Endothelial cell of umbilical vein (primary cell): ENCODE measurements at regions not wholly inside any gene's neighbourhood (a gene's known extent, or its start where the extent isn't known, plus 50 kb on each side); places are given as distances from the start of the nearest gene placed in this dataset.

Source experiments
- BruUV-seq: library from RNA; stranded (reverse); fragments of 400-500 nt; replicated peaks from 2 replicates; lab custom pipeline; 2021; lab: Mats Ljungman, UMichigan
- CTCF ChIA-PET: fragments of 300-600, 350-600 bp; sonication (Branson Sonifier 250); formaldehyde crosslinking; loops from one replicate; lab custom pipeline; 2021; ENCODE audit warnings: antibody characterized with exemption, inconsistent platforms; lab: Charles Lee
- POLR2A ChIA-PET: fragments of 300-600, 350-600 bp; sonication (Branson Sonifier 250); formaldehyde crosslinking; loops from one replicate; lab custom pipeline; 2021; ENCODE audit warnings: antibody characterized with exemption, inconsistent platforms; lab: Charles Lee
- DNase-seq: peaks from one replicate; pipeline ENCODE4 v3.0.0-alpha.2; 2011; ENCODE audit warnings: low read depth, low spot score
- FAIRE-seq: peaks from 2 replicates; lab custom pipeline; 2011; peaks lifted over from hg19 to GRCh38; lab: Jason Lieb, UNC
- H2AFZ ChIP-seq: 2 replicates; pipeline ENCODE4 v1.6.0; 2012; ENCODE audit warnings: low read depth, low read length, control low read depth, inconsistent platforms
- H3K27ac ChIP-seq: 2 replicates; pipeline ENCODE4 v1.5.1; 2011; ENCODE audit warnings: low read depth, mild to moderate bottlenecking, control low read depth, low read length, moderate library complexity; ENCODE audit not compliant: insufficient read depth
- H3K27me3 ChIP-seq, 2 experiments: 2 replicates each; pipeline versions ENCODE4 v1.6.0 to v1.6.1; 2011; ENCODE audit warnings: low read length in 2 of 2, mixed read lengths in 1 of 2; ENCODE audit not compliant: control insufficient read depth in 2 of 2, insufficient read depth in 2 of 2
- H3K36me3 ChIP-seq, 2 experiments: 2 replicates in 1 of 2; 3 replicates in 1 of 2; pipeline ENCODE4 v1.5.1; 2011; ENCODE audit warnings: low read length in 2 of 2, mild to moderate bottlenecking in 1 of 2, moderate library complexity in 1 of 2; ENCODE audit not compliant: control insufficient read depth in 2 of 2, insufficient read depth in 2 of 2; ENCODE audit errors: extremely low read depth in 1 of 2
- H3K4me1 ChIP-seq: 3 replicates; pipeline ENCODE4 v1.5.1; 2011; ENCODE audit warnings: mild to moderate bottlenecking, low read length; ENCODE audit not compliant: control insufficient read depth, insufficient read depth; ENCODE audit errors: extremely low read depth
- H3K4me2 ChIP-seq: 2 replicates; pipeline ENCODE4 v1.6.1; 2011; ENCODE audit warnings: low read length, control low read depth, mixed read lengths; ENCODE audit not compliant: insufficient read depth
- H3K4me3 ChIP-seq, 3 experiments: fragments of 200-600 bp in 1 of 3; sonication (generic), shearing (Covaris generic) in 1 of 3; replicated peaks in 1 of 3; 2 replicates each; pipeline ENCODE4 v1.5.1; 2011 to 2016; ENCODE audit warnings: control low read depth in 3 of 3, low read length in 3 of 3, mild to moderate bottlenecking in 2 of 3, inconsistent platforms in 1 of 3, low read depth in 1 of 3, moderate library complexity in 1 of 3; ENCODE audit not compliant: insufficient read depth in 1 of 3
- H3K79me2 ChIP-seq: 2 replicates; pipeline ENCODE4 v1.6.0; 2012; ENCODE audit warnings: low read length, inconsistent platforms; ENCODE audit not compliant: control insufficient read depth, insufficient read depth
- H3K9ac ChIP-seq: replicated peaks from 2 replicates; pipeline ENCODE3; 2011; ENCODE audit warnings: low read length, control low read depth; ENCODE audit not compliant: insufficient read depth; ENCODE audit errors: extremely low read depth
- H3K9me1 ChIP-seq: replicated peaks from 3 replicates; pipeline ENCODE4 v1.6.0; 2011; ENCODE audit warnings: mild to moderate bottlenecking, low read length; ENCODE audit not compliant: control insufficient read depth, insufficient read depth; ENCODE audit errors: extremely low read depth
- H3K9me3 ChIP-seq: replicated peaks from 2 replicates; pipeline ENCODE4 v1.5.1; 2012; ENCODE audit warnings: low read length, inconsistent platforms; ENCODE audit not compliant: control insufficient read depth, insufficient read depth
- H4K20me1 ChIP-seq: replicated peaks from 2 replicates; pipeline ENCODE3; 2011; ENCODE audit warnings: mild to moderate bottlenecking, low read length; ENCODE audit not compliant: control insufficient read depth, insufficient read depth; ENCODE audit errors: extremely low read depth
- CTCF ChIP-seq, 2 donors: IDR thresholded peaks; 1 replicate in 1 of 2; 2 replicates in 1 of 2; pipeline ENCODE4 v1.5.1; 2011; ENCODE audit warnings: low read length in 2 of 2, mild to moderate bottlenecking in 2 of 2, moderate library complexity in 2 of 2, control low read depth in 1 of 2, inconsistent platforms in 1 of 2, low read depth in 1 of 2; ENCODE audit not compliant: insufficient read depth in 1 of 2; ENCODE audit errors: extremely low read depth in 1 of 2
- EZH2 ChIP-seq: IDR thresholded peaks from 2 replicates; pipeline ENCODE4 v1.6.1; 2012; ENCODE audit warnings: borderline replicate concordance, low read depth, mild to moderate bottlenecking, moderate library complexity, low read length, inconsistent platforms; ENCODE audit not compliant: severe bottlenecking
- FOS ChIP-seq: IDR thresholded peaks from 2 replicates; pipeline ENCODE4 v1.6.1; 2011; ENCODE audit warnings: mild to moderate bottlenecking, low read length, moderate library complexity, borderline replicate concordance; ENCODE audit not compliant: insufficient read depth
- GATA2 ChIP-seq: IDR thresholded peaks from 2 replicates; pipeline ENCODE4 v1.7.0; 2011; ENCODE audit warnings: low read depth, mild to moderate bottlenecking, moderate library complexity, mixed read lengths, low read length; ENCODE audit not compliant: insufficient read length, insufficient read depth
- JUN ChIP-seq: IDR thresholded peaks from 2 replicates; pipeline ENCODE4 v1.6.1; 2011; ENCODE audit warnings: borderline replicate concordance, low read depth; ENCODE audit not compliant: insufficient read length, insufficient read depth
- MAX ChIP-seq: IDR thresholded peaks from 2 replicates; pipeline ENCODE4 v1.6.1; 2011; ENCODE audit not compliant: insufficient read depth, insufficient read length
- MYC ChIP-seq: IDR thresholded peaks from one replicate; pipeline ENCODE4 v1.6.1; 2011; ENCODE audit warnings: mild to moderate bottlenecking, low read depth, low read length
- POLR2A ChIP-seq: IDR thresholded peaks from 2 replicates; pipeline ENCODE4 v1.6.1; 2012; ENCODE audit warnings: low read depth, mild to moderate bottlenecking, control low read depth, low read length
- POLR2AphosphoS5 ChIP-seq: IDR thresholded peaks from 2 replicates; pipeline ENCODE4 v1.6.1; 2012; ENCODE audit warnings: low read depth, mild to moderate bottlenecking, control low read depth, low read length, moderate library complexity; ENCODE audit not compliant: insufficient read depth
- dilution Hi-C: fragments of 300-500 bp; cut with MboI; formaldehyde crosslinking; loops from one replicate; pipeline ENCODE4 v1.15.0; 2019; ENCODE audit warnings: low sequenced_read_pairs; ENCODE audit not compliant: extremely low pct_ligation_motif_present
- intact Hi-C: fragments of 100-400 bp; cut with micrococcal nuclease; formaldehyde crosslinking; loops from one replicate; pipeline ENCODE4 v1.10.0; 2022

GRCh38 chr20:21812379-21812778 lies 106.9 kb downstream of the PAX1 start:
- TF ChIP-seq JUN: no peak
- no peak for TF ChIP-seq FOS
- TF ChIP-seq MAX: no peak
- TF ChIP-seq MYC: no peak
- no peak for TF ChIP-seq CTCF (IDR thresholded peaks at IDR 0.05; ENCODE audit: extremely low read depth in 1 of 2, insufficient read depth in 1 of 2, low read depth in 1 of 2, low read length in 2 of 2)
- TF ChIP-seq EZH2: no peak
- TF ChIP-seq GATA2: no peak
- TF ChIP-seq POLR2AphosphoS5: no peak
- no peak for TF ChIP-seq POLR2A
- Histone ChIP-seq H3K27ac (no peak overlapping the region), H4K20me1 (no peaks in the 10 kb centered on the region), H3K36me3 (no peaks in the 10 kb centered on the region), H3K4me2 (no peak overlapping the region), H3K27me3 (no peaks in the 10 kb centered on the region), H3K4me1 (no peaks in the 10 kb centered on the region), H3K9me3 (peaks cover 4% of the 10 kb centered on the region), H3K79me2 (no peaks in the 10 kb centered on the region), H3K9me1 (no peaks in the 10 kb centered on the region), H3K9ac (no peak overlapping the region), H2AFZ (no peak overlapping the region), H3K4me3 (no peak overlapping the region)
- no TSS peak for BruUV-seq
- no peak for DNase-seq
- POLR2A ChIA-PET: no interaction called here
- CTCF ChIA-PET: no interaction called here
- dilution Hi-C loops: no loop called here
- intact Hi-C loops: no loop called here
- no peak for FAIRE-seq
